IPS-NIHi7 (cell line): ENCODE measurements at regions not wholly inside any gene's neighbourhood (a gene's known extent, or its start where the extent isn't known, plus 50 kb on each side); places are given as distances from the start of the nearest gene placed in this dataset.

ENCODE experiments used
- DNase-seq: peaks from one replicate; pipeline ENCODE4 v3.0.0; 2012; ENCODE audit warnings: mixed read lengths; ENCODE audit errors: extremely low spot score

GRCh38 chr11:27287205-27287604 lies 75.8 kb downstream of the CCDC34 start:
- no peak for DNase-seq

- DNase-seq, result no peak
Observed at GRCh38 chr11:27285761-27286160, 77.3 kb downstream of the CCDC34 start.

DNA sequence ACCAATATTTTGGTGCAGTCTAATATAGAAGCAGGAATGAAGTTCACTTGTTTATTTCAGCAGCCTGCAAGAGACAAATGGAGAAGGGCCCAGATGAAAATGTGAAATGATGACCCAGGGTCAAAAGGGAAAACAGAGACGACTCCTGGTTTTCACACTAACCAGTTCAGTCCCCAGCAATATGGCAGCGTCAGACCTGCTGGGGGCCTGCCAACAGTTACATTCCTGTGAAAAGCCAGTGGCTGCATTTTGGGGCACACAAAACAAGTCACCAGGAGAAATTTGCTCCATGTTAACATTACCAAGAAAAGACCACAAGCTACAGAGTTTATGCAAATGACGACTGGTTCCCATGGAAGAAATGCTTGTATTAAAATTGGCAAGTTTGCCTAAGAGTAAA lies 80.2 kb downstream of the CCDC34 start:
- DNase-seq, result no peak

DNA sequence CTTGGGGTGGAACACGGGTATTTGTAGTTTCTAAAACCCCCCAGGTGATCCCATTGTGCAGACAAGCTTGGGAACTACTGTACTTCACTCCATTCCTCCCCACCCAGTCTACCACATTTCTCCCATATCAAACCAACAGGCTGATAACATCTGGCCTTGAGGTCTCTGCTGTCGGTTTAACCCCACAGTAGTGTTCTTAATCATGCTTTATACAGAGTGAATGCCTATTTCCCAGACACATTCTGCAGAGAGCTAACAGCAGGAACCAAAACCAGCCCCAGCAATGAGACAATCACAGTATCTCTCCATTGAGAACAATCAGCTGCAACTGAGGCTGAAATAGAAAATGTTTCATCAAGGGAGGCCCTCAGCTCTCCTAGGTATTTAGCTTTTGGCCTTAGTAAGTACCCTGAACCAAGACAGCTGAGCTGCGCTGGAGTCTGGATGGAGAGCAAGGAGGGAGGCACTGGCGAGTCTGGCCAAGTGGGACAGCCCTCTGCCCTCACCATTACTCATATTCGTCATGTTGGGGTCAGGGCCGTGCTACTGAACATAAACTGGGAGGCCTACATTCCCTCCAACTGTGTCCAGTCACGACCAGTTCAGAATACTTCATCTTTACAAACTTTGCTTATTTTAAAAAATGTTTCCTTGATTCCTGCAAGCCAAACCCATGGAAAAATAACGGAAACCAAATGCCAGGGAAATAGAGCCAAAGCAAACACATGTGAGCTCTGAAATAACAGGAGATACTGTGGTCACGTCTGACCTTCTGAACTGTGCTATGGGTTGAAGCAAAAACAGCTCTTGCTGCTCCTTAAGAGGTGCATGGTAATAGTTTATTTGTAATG lies 81.0 kb downstream of the CCDC34 start:
- no peak for DNase-seq

- DNase-seq, result no peak
Observed at GRCh38 chr11:27281276-27281675, 81.7 kb downstream of the CCDC34 start.

- no peak for DNase-seq
Observed at GRCh38 chr11:27280140-27280539, 82.9 kb downstream of the CCDC34 start.

GRCh38 chr11:27279460-27279859 lies 83.6 kb downstream of the CCDC34 start:
- DNase-seq, result no peak

- DNase-seq, result no peak
Observed at GRCh38 chr11:27277843-27278242, 85.2 kb downstream of the CCDC34 start.

GRCh38 chr11:27276141-27276540 lies 86.9 kb downstream of the CCDC34 start:
- no peak for DNase-seq

DNA sequence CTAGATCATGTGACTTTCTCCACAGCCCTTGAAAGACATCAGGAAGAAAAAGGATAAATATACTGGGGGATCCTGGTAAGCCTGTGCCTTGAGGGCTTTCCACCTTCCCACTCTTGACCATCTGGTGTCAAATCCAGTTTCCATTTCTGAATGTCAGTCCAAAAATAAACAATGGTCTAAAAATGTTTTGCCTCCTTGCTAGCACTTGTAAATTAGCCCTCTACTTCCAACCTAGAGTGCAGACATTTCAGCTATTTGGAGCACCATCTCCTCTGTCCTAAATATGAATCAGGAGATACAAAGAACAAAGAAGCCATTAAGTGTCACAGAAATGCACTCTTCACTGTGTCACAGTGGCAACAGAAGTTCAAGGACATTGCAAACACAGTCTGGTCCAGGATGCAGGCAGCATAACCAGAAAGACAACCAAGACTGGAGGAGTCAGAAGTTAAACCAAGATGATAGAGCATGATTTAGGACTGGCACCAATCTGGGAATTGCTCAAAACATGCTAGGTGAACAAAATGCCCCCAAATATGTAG lies 88.1 kb downstream of the CCDC34 start:
- DNase-seq, result no peak

- DNase-seq, result no peak
Observed at GRCh38 chr11:27266125-27266524, 96.9 kb downstream of the CCDC34 start.

GRCh38 chr11:27263986-27264385 lies 99.0 kb downstream of the CCDC34 start:
- no peak for DNase-seq

- DNase-seq, result no peak
Observed at GRCh38 chr11:27263046-27263445, 100.0 kb downstream of the CCDC34 start.

GRCh38 chr11:27255447-27255828 lies 107.6 kb downstream of the CCDC34 start:
- DNase-seq, result no peak

DNA sequence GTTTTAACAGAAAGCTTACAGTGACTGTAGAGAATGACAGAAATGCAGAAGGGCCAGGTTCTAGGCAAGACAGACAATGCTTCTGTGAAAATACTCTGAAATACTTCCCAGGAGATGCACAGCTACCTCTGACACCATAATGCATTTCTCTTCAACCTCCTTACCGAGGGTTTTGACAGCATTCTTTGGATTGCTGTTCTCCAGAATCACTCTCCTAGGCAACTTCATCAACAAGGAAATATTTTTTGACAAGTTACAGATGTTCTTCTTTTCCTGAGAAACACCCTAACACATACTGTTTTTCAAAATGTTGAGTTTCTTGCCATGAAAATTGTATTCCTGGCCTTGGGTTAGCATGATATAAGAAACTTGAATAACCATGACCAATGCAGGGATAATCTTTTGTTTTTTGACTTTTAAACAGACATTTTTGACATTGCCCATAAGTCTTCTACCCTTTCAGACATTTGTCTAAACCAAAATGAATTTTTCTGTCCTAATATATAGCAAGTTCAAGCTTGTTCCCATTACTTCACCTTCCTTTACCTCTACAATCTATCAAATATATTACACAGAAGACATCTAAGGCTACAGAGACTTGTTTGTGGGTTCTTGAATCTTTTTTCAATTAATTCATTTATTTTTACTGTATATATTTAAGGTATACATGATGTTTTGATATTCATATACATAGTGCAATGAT lies 108.1 kb downstream of the CCDC34 start:
- no peak for DNase-seq

DNA sequence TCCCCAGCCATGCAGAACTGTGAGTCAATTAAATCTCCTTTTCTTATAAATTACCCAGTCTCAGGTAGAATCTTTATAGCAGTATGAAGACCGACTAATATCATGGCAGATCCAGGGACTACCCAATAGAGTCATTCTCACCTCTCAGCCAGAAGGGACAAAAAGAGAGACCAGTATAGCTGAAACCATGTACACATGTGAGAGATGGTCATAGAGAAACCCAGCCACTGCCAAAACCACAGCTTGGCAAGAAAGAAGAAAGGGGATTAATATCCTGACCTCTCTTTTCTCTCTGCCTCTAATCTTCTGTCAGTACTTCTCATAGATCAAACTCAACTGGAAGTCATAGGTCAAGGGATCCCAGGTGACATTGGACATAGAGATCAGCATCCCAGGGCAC lies 109.8 kb downstream of the CCDC34 start:
- no peak for DNase-seq

DNA sequence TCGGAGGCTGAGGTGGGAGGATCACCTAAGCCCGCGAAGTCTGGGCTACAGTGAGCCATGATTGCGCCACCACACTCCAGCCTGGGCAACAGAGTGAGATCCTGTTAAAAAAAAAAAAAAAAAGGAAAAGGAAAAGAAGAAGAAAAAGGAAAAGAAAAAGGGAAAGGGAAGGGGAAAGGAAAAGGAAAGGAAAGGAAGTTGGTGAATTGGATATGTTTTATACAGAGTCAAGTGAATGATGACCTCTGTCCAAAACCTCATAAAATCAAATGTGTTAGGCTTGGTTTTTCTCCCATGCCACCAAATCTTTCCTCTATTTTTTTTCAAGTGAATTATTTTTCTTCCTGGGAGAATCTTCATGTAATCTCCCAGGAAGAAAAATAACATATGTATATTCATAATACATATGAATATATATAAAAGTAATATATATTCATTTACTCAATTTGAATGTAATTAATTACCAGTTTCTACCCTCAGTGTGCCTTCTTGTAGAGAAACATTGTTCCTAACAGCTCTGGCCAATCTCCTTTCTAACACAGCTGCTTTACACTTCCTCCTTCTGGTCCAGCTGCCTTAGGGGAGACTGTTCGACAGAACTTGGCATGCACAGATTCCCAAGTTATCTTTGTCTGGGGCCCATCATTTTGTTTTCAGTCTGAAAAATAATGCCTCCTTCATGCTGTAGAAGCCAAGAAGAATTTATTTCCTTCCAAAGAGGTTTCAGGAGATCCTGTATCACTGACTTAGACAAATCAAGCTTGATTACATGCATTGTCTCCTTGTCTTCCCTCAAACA lies 111.9 kb downstream of the CCDC34 start:
- DNase-seq, result no peak

GRCh38 chr11:27248576-27249509 lies 114.2 kb downstream of the CCDC34 start:
- DNase-seq, result peak; percentile 46

DNA sequence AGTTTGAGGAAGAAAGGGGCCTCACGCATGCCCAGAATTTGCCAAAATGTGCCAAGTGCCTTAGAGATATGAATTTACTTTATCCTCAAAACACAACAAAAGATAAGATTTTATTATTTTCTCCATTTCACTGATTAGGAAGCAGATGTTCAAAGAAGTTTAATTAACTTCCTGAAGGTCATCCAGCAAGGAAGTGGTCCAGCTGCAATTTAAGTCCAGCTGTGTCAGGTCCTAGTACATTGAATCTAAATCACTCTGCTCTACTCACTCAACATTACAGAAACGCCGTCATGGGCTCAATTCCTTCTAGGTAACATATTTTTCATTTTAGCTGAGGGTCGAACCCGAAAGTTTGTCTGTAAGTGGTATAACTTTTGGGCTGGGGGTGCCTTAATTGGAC lies 115.4 kb downstream of the CCDC34 start:
- DNase-seq, result no peak

DNA sequence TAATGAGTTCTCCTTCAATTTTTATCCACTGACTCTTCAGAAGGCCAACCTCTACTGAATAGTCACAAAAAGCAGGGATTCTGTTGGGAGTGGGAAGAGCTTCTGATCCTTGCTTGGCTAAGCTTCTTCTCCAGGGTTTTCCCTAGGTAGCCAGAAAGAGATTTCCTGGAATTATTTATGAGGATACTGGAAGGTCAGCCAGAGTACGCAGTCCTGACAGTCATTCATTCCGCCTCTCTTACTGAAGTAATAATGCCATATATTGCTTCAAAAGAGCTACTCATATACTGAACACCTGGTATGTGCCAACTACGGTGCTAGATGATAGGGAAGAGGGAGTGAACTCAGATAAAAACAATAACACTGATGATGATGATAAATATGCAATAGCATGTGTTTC lies 116.1 kb downstream of the CCDC34 start:
- no peak for DNase-seq

- DNase-seq, result no peak
Observed at GRCh38 chr11:27244900-27245299, 118.1 kb downstream of the CCDC34 start.
